ENCODE measurements at regions not wholly inside any gene's neighbourhood (a gene's known extent, or its start where the extent isn't known, plus 50 kb on each side); places are given as distances from the start of the nearest gene placed in this dataset.

DNA sequence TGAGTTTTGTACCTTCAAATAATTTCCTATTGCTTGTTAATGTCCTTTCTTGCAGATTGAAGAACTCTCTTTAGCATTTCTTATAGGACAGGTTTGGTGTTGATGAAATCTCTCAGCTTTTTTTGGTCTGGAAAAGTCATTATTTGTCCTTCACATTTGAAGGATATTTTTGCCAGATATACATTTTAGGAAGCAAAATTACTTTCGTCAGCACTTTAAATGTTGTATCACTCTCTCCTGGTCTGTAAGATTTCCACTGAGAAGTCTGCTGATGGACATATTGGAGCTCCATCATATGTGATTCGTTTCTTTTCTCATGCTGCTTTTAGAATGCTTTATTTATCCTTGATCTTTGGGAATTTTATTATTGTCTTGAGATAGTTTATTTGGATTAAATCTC lies 105.5 kb downstream of the TNFSF13B start:
- no peak overlapping the region for H3K4me2 ChIP-seq (ENCODE audit: low read depth, low read length)
- H4K20me1 ChIP-seq (ENCODE audit: insufficient read depth, low read length), result no peaks in the 10 kb centered on the region
- DNase-seq, result no peak
- no peak overlapping the region for H3K9ac ChIP-seq (ENCODE audit: low read length)
- H3F3A ChIP-seq (ENCODE audit: insufficient read depth, low read length), result no peaks in the 10 kb centered on the region
- no peak overlapping the region for H2AFZ ChIP-seq (ENCODE audit: low read length)
- no peaks in the 10 kb centered on the region for H3K4me1 ChIP-seq (ENCODE audit: low read length)
- no peaks in the 10 kb centered on the region for H3K79me2 ChIP-seq (ENCODE audit: low read length)
- no peaks in the 10 kb centered on the region for H3K36me3 ChIP-seq (replicated peaks; ENCODE audit: insufficient read depth, low read length)
- TF ChIP-seq, protein P1, sequence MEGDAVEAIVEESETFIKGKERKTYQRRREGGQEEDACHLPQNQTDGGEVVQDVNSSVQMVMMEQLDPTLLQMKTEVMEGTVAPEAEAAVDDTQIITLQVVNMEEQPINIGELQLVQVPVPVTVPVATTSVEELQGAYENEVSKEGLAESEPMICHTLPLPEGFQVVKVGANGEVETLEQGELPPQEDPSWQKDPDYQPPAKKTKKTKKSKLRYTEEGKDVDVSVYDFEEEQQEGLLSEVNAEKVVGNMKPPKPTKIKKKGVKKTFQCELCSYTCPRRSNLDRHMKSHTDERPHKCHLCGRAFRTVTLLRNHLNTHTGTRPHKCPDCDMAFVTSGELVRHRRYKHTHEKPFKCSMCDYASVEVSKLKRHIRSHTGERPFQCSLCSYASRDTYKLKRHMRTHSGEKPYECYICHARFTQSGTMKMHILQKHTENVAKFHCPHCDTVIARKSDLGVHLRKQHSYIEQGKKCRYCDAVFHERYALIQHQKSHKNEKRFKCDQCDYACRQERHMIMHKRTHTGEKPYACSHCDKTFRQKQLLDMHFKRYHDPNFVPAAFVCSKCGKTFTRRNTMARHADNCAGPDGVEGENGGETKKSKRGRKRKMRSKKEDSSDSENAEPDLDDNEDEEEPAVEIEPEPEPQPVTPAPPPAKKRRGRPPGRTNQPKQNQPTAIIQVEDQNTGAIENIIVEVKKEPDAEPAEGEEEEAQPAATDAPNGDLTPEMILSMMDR (IDR thresholded peaks at IDR 0.05; ENCODE audit: low read length), result no peak
- no peak for TF ChIP-seq EZH2 (optimal IDR thresholded peaks at IDR 0.05; ENCODE audit: low read depth, low read length)
- H3K9me3 ChIP-seq (replicated peaks; ENCODE audit: insufficient read depth, low read length), result no peaks in the 10 kb centered on the region
- H3K4me3 ChIP-seq (ENCODE audit: low read length), result no peak overlapping the region
- H3K27ac ChIP-seq (ENCODE audit: low read length), result no peak overlapping the region
- H3K9me2 ChIP-seq (replicated peaks; ENCODE audit: insufficient read depth, low read length), result no peaks in the 10 kb centered on the region
- no peaks in the 10 kb centered on the region for H3K27me3 ChIP-seq (replicated peaks; ENCODE audit: insufficient read depth, low read length)

- H3K79me2 ChIP-seq (ENCODE audit: low read length), result no peaks in the 10 kb centered on the region
- H3K36me3 ChIP-seq (replicated peaks; ENCODE audit: insufficient read depth, low read length), result no peaks in the 10 kb centered on the region
- no peaks in the 10 kb centered on the region for H3K9me2 ChIP-seq (replicated peaks; ENCODE audit: insufficient read depth, low read length)
- H3K4me2 ChIP-seq (ENCODE audit: low read depth, low read length), result no peak overlapping the region
- no peaks in the 10 kb centered on the region for H3K4me1 ChIP-seq (ENCODE audit: low read length)
- H3F3A ChIP-seq (ENCODE audit: insufficient read depth, low read length), result no peaks in the 10 kb centered on the region
- H3K27me3 ChIP-seq (replicated peaks; ENCODE audit: insufficient read depth, low read length), result no peaks in the 10 kb centered on the region
- H3K4me3 ChIP-seq (ENCODE audit: low read length), result no peak overlapping the region
- no peaks in the 10 kb centered on the region for H3K9me3 ChIP-seq (replicated peaks; ENCODE audit: insufficient read depth, low read length)
- H2AFZ ChIP-seq (ENCODE audit: low read length), result no peak overlapping the region
- TF ChIP-seq EZH2phosphoT487 (IDR thresholded peaks at IDR 0.05; ENCODE audit: low read length) (no peak), EZH2 (optimal IDR thresholded peaks at IDR 0.05; ENCODE audit: low read depth, low read length) (no peak)
- TF ChIP-seq, protein P1 (IDR thresholded peaks at IDR 0.05; ENCODE audit: low read length), result no peak
- DNase-seq, result no peak
- H3K27ac ChIP-seq (ENCODE audit: low read length), result no peak overlapping the region
- H3K9ac ChIP-seq (ENCODE audit: low read length), result no peak overlapping the region
- no peaks in the 10 kb centered on the region for H4K20me1 ChIP-seq (ENCODE audit: insufficient read depth, low read length)
Observed at GRCh38 chr13:108375772-108376171, 106.3 kb downstream of the TNFSF13B start.

DNA sequence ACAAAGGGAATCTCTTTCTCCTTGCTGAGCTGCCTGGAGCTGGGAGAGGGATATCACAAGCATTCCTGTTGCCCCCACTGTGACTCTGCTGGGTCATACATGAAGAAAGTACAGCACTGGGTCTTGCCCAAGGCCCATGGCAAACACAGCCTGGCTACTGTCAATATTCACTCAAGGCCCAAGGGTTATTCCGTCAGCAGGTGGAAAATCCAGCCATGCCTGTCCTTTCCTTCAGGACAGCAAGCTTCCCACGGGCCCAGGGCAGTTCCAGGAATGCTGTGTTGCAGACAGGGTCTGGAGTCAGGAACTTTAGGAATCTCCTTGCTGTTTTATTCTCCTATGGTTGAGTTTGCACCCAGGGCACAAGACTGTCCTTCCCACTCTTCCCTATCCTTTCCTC lies 106.8 kb downstream of the TNFSF13B start:
- no peaks in the 10 kb centered on the region for H3K9me2 ChIP-seq (replicated peaks; ENCODE audit: insufficient read depth, low read length)
- no peaks in the 10 kb centered on the region for H3K36me3 ChIP-seq (replicated peaks; ENCODE audit: insufficient read depth, low read length)
- H3K9me3 ChIP-seq (replicated peaks; ENCODE audit: insufficient read depth, low read length), result no peaks in the 10 kb centered on the region
- no peak overlapping the region for H3K9ac ChIP-seq (ENCODE audit: low read length)
- H3K4me3 ChIP-seq (ENCODE audit: low read length), result no peak overlapping the region
- H3K4me2 ChIP-seq (ENCODE audit: low read depth, low read length), result no peak overlapping the region
- no peak overlapping the region for H2AFZ ChIP-seq (ENCODE audit: low read length)
- H3K27ac ChIP-seq (ENCODE audit: low read length), result no peak overlapping the region
- H3F3A ChIP-seq (ENCODE audit: insufficient read depth, low read length), result no peaks in the 10 kb centered on the region
- TF ChIP-seq, protein P1 (IDR thresholded peaks at IDR 0.05; ENCODE audit: low read length), result no peak
- DNase-seq, result no peak
- H4K20me1 ChIP-seq (ENCODE audit: insufficient read depth, low read length), result no peaks in the 10 kb centered on the region
- H3K27me3 ChIP-seq (replicated peaks; ENCODE audit: insufficient read depth, low read length), result no peaks in the 10 kb centered on the region
- H3K4me1 ChIP-seq (ENCODE audit: low read length), result no peaks in the 10 kb centered on the region
- H3K79me2 ChIP-seq (ENCODE audit: low read length), result no peaks in the 10 kb centered on the region

Data from MM.1S (cell line).